A549 (cell line): ENCODE measurements at regions not wholly inside any gene's neighbourhood (a gene's known extent, or its start where the extent isn't known, plus 50 kb on each side); places are given as distances from the start of the nearest gene placed in this dataset.
"Not testable (repeated sequence)": the region's sequence is repeated elsewhere in the genome, so short reads cannot be mapped to it uniquely, and the experiment has no call there.

ENCODE experiments used
- ATAC-seq, 2 experiments: fragments of 200-7000 bp in 1 of 2; fragments of >200 bp in 1 of 2; cut with Nextera tagmentation in 1 of 2; cut with Tn5 transposase in 1 of 2; 3 replicates each; pipeline versions ENCODE4 v1.8.0 to v1.9.1; 2018 to 2020; ENCODE audit warnings: mild to moderate bottlenecking in 1 of 2, moderate library complexity in 1 of 2
- CTCF ChIA-PET: fragments of 300-600 bp; sonication (Branson Sonifier 250); formaldehyde crosslinking; extraction: SDS; loops from one replicate; lab custom pipeline; 2021; ENCODE audit warnings: antibody characterized with exemption, inconsistent platforms; lab: Yijun Ruan, JAX
- POLR2A ChIA-PET: fragments of 350-600 bp; formaldehyde crosslinking; extraction: SDS; loops from one replicate; lab custom pipeline; 2021; ENCODE audit warnings: antibody characterized with exemption, inconsistent platforms; lab: Yijun Ruan, JAX
- DNase-seq, 2 experiments: peaks; one replicate each; pipeline versions ENCODE4 v3.0.0 to v3.0.0-alpha.2; 2011 to 2016; ENCODE audit warnings: low read depth in 1 of 2, low spot score in 1 of 2
- FAIRE-seq: peaks from 2 replicates; lab custom pipeline; 2011; peaks lifted over from hg19 to GRCh38; lab: Jason Lieb, UNC
- H3K27ac ChIP-seq, 2 experiments: fragments of >200 bp; sonication (Bioruptor Twin); formaldehyde crosslinking; 3 replicates each; pipeline ENCODE4 v1.5.1; 2016 to 2017
- H3K4me1 ChIP-seq: fragments of >200 bp; sonication (Bioruptor Twin); formaldehyde crosslinking; 3 replicates; pipeline ENCODE4 v1.6.1; 2016
- H3K4me2 ChIP-seq: fragments of >200 bp; sonication (Bioruptor Twin); formaldehyde crosslinking; 3 replicates; pipeline ENCODE4 v1.6.1; 2016
- H3K4me3 ChIP-seq: fragments of >200 bp; sonication (Bioruptor Twin); formaldehyde crosslinking; 3 replicates; pipeline ENCODE4 v1.5.1; 2016
- H3K9me3 ChIP-seq: fragments of >200 bp; sonication (Bioruptor Twin); formaldehyde crosslinking; 3 replicates; pipeline ENCODE4 v1.6.1; 2016
- CHD4 ChIP-seq: fragments of 200-600 bp; sonication (generic); IDR thresholded peaks from 2 replicates; pipeline ENCODE4 v1.6.1; 2016; ENCODE audit warnings: antibody characterized with exemption, mild to moderate bottlenecking, borderline replicate concordance
- EHMT2 ChIP-seq: fragments of 200-600 bp; sonication (generic); IDR thresholded peaks from 2 replicates; pipeline ENCODE4 v1.6.1; 2016; ENCODE audit warnings: antibody characterized with exemption, low read depth, mild to moderate bottlenecking, moderate library complexity
- FOSB ChIP-seq: fragments of 250-450 bp; sonication (Bioruptor Pico); IDR thresholded peaks from 2 replicates; pipeline ENCODE4 v1.5.0; 2020; ENCODE audit warnings: mild to moderate bottlenecking, moderate library complexity
- HEYL ChIP-seq: fragments of 250-450 bp; sonication (Bioruptor Pico); IDR thresholded peaks from 2 replicates; pipeline ENCODE4 v1.8.0; 2021; ENCODE audit warnings: mild to moderate bottlenecking, moderate library complexity
- HOXA7 ChIP-seq: fragments of 250-450 bp; sonication (Bioruptor Pico); IDR thresholded peaks from 2 replicates; pipeline ENCODE4 v1.5.0; 2020; ENCODE audit warnings: mild to moderate bottlenecking, moderate library complexity
- JUNB ChIP-seq: fragments of >200 bp; sonication (Bioruptor Twin); formaldehyde crosslinking; IDR thresholded peaks from 2 replicates; pipeline ENCODE4 v1.6.1; 2016
- MAFK ChIP-seq: fragments of 450-650 bp; IDR thresholded peaks from 2 replicates; pipeline ENCODE4 v1.6.1; 2014; ENCODE audit not compliant: partially characterized antibody
- MAZ ChIP-seq: fragments of 150-350 bp; IDR thresholded peaks from 2 replicates; pipeline ENCODE4 v1.6.1; 2014; ENCODE audit warnings: antibody characterized with exemption, low read depth, low read length, borderline replicate concordance
- PHF8 ChIP-seq: fragments of 200-600 bp; sonication (generic); IDR thresholded peaks from 2 replicates; pipeline ENCODE4 v1.6.1; 2016; ENCODE audit warnings: low read depth, mild to moderate bottlenecking, antibody characterized with exemption, moderate library complexity, borderline replicate concordance
- POLR2A ChIP-seq: IDR thresholded peaks from 2 replicates; pipeline ENCODE4 v1.6.1; 2012; ENCODE audit warnings: mild to moderate bottlenecking, low read length
- RCOR1 ChIP-seq: fragments of 150-350 bp; IDR thresholded peaks from 2 replicates; pipeline ENCODE4 v1.6.1; 2014; ENCODE audit warnings: antibody characterized with exemption, low read length, low read depth
- RFX5 ChIP-seq: fragments of 450-650 bp; IDR thresholded peaks from 2 replicates; pipeline ENCODE4 v1.7.1; 2014; ENCODE audit warnings: antibody characterized with exemption, mild to moderate bottlenecking, moderate library complexity
- ZFP36 ChIP-seq: fragments of 450-650 bp; IDR thresholded peaks from 2 replicates; pipeline ENCODE4 v1.6.1; 2014; ENCODE audit warnings: borderline replicate concordance; ENCODE audit not compliant: partially characterized antibody
- ZNF302 ChIP-seq: fragments of 250-450 bp; sonication (Bioruptor Pico); IDR thresholded peaks from 2 replicates; pipeline ENCODE4 v1.9.0; 2021; ENCODE audit warnings: inconsistent platforms, mild to moderate bottlenecking, moderate library complexity
- WGBS: methylation state at CpG from one replicate; pipeline ENCODE4 v1.1.6; 2017; ENCODE audit errors: missing lambda C conversion rate; 5-methylcytosine and 5-hydroxymethylcytosine counted together
- TF ChIP-seq, protein P1 (sequence below): IDR thresholded peaks from 2 replicates; pipeline ENCODE4 v1.6.1; 2012
- TF ChIP-seq, protein P2 (sequence below): IDR thresholded peaks from 2 replicates; pipeline ENCODE4 v1.6.1; 2012; ENCODE audit warnings: low read depth, borderline replicate concordance
- TF ChIP-seq, protein P3 (sequence below): fragments of >200 bp; sonication (Bioruptor Twin); formaldehyde crosslinking; IDR thresholded peaks from 3 replicates; pipeline ENCODE4 v1.5.1; 2016
- TF ChIP-seq, protein P4 (sequence below): fragments of 450-650 bp; IDR thresholded peaks from 2 replicates; pipeline ENCODE4 v1.6.1; 2014; ENCODE audit warnings: antibody characterized with exemption
- TF ChIP-seq, protein P5 (sequence below): fragments of 250-450 bp; sonication (Bioruptor Pico); IDR thresholded peaks from 2 replicates; pipeline ENCODE4 v1.5.0; 2020; ENCODE audit warnings: low read depth, mild to moderate bottlenecking, moderate library complexity

DNA sequence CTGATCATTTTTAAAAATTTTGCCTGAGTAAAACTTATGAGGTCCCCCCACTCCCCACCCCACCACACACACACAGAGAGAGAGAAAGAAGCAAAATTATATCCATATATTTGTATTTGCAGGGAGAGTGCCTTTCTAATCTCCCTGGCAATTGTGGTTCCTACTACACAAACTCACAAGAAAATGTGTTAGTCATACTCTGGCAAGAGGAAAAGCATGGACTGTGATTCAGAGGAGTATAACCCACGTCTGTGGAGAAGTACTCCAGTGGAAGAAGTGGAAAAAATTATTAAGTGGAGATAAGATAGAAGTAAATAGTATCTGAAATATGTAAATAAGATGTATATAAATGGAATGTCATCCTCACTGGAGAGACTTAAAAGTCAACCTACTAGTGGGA is 114.0 kb downstream of the DSEL start:
- WGBS = 0% methylated on average over 1 of the region's 1 CpG
- DNase-seq (no peak), FAIRE-seq (no peak), ATAC-seq (no peak)
- CTCF ChIA-PET = no interaction called here
- Histone ChIP-seq H3K4me1 (no peaks in the 10 kb centered on the region), H3K9me3 (no peaks in the 10 kb centered on the region), H3K27ac (no peak overlapping the region), H3K4me3 (no peak overlapping the region), H3K4me2 (no peak overlapping the region)
- POLR2A ChIA-PET = no interaction called here
- no peak for TF ChIP-seq JUNB

DNA sequence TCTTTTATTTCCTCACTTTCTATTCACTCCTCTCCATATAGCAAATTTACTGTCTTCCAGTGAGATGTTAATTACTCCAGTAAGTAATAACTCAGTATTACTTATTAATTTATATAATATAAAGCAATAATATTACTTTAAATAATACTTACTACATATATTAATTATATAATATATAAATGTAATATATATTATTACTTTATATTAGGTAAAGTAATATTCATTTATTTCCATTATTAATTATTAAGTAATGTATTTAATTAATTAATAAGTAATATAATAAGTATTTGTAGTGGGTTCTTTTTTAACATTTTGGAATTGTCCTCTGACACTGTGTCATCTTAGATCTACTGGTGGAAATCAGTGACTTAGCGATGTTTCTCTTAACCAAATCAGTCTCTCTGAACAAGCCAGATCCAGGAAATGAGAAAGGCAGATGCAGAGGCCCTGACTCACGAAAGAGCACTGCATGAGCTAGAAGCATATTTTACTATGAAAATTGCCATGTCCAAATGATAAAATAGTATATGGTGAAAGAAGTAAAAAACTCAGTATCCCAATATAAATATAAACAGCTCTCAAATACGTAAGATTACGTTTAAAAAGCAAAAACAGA is 115.9 kb downstream of the DSEL start:
- H3K9me3 ChIP-seq = no peaks in the 10 kb centered on the region
- 52% methylated on average over 4 of the region's 4 CpGs for WGBS
- H3K4me3 ChIP-seq = no peak overlapping the region
- DNase-seq = no peak
- no peaks in the 10 kb centered on the region for H3K4me1 ChIP-seq
- no peak for TF ChIP-seq FOSB (CRISPR knock-in tag)
- TF ChIP-seq, protein P1, sequence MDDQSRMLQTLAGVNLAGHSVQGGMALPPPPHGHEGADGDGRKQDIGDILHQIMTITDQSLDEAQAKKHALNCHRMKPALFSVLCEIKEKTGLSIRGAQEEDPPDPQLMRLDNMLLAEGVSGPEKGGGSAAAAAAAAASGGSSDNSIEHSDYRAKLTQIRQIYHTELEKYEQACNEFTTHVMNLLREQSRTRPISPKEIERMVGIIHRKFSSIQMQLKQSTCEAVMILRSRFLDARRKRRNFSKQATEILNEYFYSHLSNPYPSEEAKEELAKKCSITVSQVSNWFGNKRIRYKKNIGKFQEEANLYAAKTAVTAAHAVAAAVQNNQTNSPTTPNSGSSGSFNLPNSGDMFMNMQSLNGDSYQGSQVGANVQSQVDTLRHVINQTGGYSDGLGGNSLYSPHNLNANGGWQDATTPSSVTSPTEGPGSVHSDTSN = no peak
- no peak for TF ChIP-seq PHF8
- TF ChIP-seq HOXA7 (CRISPR knock-in tag) = no peak
- no peak for TF ChIP-seq MAFK
- TF ChIP-seq, protein P2, sequence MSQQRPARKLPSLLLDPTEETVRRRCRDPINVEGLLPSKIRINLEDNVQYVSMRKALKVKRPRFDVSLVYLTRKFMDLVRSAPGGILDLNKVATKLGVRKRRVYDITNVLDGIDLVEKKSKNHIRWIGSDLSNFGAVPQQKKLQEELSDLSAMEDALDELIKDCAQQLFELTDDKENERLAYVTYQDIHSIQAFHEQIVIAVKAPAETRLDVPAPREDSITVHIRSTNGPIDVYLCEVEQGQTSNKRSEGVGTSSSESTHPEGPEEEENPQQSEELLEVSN = no peak
- TF ChIP-seq EHMT2 = no peak
- TF ChIP-seq ZFP36 = no peak
- no peak for TF ChIP-seq RFX5
- TF ChIP-seq, all 56 proteins: peak for 0
- ChIA-PET POLR2A (no interaction called here), CTCF (no interaction called here)
- FAIRE-seq = no peak
- Histone ChIP-seq H3K27ac (no peak overlapping the region), H3K4me2 (no peak overlapping the region)
- no peak for ATAC-seq

DNA sequence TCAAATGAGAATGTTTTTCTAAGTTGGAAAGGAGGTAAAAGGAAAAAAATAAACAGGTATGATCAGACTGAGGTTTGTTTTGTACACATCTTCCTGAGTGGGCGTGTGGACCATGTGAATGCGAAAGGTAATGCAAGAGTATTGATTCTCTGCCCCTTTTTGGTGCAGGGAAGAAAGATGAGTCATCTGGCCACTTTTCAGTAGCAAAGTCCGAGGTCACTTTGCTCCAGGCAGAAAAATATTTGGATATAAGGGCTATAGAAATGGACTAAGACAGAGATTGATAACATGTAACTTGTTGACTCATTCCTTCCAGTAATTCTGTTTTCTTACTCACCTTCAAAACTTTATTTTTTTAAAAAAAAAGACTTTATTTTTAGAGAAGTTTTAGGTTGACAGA is 130.5 kb downstream of the DSEL start:
- ChIA-PET POLR2A (no interaction called here), CTCF (no interaction called here)
- 30% methylated on average over 3 of the region's 3 CpGs for whole genome bisulfite sequencing
- FAIRE-seq = no peak
- TF ChIP-seq MAZ (no peak), ZFP36 (no peak), CHD4 (no peak)
- H3K4me3 ChIP-seq = no peak overlapping the region
- no peak for ATAC-seq
- H3K4me2 ChIP-seq = peak overlapping the region; percentile 48; the same call in 2 of the 3 replicates
- H3K9me3 ChIP-seq = no peaks in the 10 kb centered on the region
- H3K4me1 ChIP-seq = peaks cover 5% of the 10 kb centered on the region; the same call in 2 of the 3 replicates
- no peak for DNase-seq
- H3K27ac ChIP-seq = no peak overlapping the region

DNA sequence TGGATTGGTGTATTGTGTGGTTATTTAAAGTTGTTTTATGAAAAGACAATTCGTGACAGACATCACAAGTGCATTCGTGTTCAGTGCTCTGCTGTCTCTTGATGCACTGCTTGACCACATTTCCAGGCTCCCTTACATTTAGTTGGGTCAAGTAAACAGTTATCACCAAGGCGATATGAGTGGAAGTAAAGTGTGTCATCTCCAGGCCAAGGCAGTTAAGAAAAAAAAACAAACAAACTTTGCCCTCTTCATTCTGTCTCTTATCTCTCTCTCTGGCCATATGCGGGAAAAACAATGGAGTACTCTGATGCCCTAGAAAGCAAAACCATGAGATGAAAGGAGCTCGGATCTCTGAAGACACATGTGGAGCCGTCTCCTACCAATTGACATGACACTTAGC is 131.1 kb downstream of the DSEL start:
- Histone ChIP-seq H3K9me3 (no peaks in the 10 kb centered on the region), H3K4me2 (peak overlapping the region; percentile 48), H3K4me1 (peaks cover 5% of the 10 kb centered on the region; the same call in 2 of the 3 replicates), H3K4me3 (no peak overlapping the region), H3K27ac (no peak overlapping the region)
- FAIRE-seq = no peak
- 5% methylated on average over 6 of the region's 6 CpGs for WGBS
- TF ChIP-seq HEYL (no peak), MAFK (no peak), ZNF302 (CRISPR knock-in tag) (no peak), RCOR1 (no peak), POLR2A (no peak)
- TF ChIP-seq, protein P3, sequence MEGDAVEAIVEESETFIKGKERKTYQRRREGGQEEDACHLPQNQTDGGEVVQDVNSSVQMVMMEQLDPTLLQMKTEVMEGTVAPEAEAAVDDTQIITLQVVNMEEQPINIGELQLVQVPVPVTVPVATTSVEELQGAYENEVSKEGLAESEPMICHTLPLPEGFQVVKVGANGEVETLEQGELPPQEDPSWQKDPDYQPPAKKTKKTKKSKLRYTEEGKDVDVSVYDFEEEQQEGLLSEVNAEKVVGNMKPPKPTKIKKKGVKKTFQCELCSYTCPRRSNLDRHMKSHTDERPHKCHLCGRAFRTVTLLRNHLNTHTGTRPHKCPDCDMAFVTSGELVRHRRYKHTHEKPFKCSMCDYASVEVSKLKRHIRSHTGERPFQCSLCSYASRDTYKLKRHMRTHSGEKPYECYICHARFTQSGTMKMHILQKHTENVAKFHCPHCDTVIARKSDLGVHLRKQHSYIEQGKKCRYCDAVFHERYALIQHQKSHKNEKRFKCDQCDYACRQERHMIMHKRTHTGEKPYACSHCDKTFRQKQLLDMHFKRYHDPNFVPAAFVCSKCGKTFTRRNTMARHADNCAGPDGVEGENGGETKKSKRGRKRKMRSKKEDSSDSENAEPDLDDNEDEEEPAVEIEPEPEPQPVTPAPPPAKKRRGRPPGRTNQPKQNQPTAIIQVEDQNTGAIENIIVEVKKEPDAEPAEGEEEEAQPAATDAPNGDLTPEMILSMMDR = no peak
- TF ChIP-seq, protein P4, sequence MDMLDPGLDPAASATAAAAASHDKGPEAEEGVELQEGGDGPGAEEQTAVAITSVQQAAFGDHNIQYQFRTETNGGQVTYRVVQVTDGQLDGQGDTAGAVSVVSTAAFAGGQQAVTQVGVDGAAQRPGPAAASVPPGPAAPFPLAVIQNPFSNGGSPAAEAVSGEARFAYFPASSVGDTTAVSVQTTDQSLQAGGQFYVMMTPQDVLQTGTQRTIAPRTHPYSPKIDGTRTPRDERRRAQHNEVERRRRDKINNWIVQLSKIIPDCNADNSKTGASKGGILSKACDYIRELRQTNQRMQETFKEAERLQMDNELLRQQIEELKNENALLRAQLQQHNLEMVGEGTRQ = no peak
- TF ChIP-seq, protein P5, sequence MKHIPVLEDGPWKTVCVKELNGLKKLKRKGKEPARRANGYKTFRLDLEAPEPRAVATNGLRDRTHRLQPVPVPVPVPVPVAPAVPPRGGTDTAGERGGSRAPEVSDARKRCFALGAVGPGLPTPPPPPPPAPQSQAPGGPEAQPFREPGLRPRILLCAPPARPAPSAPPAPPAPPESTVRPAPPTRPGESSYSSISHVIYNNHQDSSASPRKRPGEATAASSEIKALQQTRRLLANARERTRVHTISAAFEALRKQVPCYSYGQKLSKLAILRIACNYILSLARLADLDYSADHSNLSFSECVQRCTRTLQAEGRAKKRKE = no peak
- ATAC-seq = peak in 1 of 2 experiments; percentile 66; a peak in 3 of 6 replicates
- ChIA-PET CTCF (no interaction called here), POLR2A (no interaction called here)
- peak in 1 of 2 experiments; percentile 24 for DNase-seq

DNA sequence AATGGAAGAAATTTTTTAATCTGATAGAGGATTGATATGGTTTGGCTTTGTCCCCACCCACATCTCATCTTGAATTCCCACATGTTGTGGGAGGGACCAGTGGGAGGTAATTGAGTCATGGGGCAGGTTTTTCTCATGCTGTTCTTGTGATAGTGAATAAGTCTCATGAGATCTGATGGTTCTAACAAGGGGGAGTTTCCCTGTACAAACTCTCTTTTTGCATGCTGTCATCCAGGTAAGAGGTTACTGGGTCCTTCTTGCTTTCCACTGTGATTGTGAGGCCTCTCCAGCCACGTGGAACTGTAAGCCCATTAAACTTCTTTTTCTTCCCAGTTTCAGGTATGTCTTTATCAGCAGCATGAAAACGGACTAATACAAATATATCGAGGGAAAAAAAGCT is 132.5 kb downstream of the DSEL start:
- H3K4me1 ChIP-seq, H3K4me3 ChIP-seq, DNase-seq, H3K27ac ChIP-seq, H3K4me2 ChIP-seq, FAIRE-seq, POLR2A ChIA-PET, ATAC-seq, CTCF ChIA-PET, H3K9me3 ChIP-seq: not testable (repeated sequence)
- WGBS = 49% methylated on average over 3 of the region's 3 CpGs
